HG02588 (cell line): ENCODE measurements at regions not wholly inside any gene's neighbourhood (a gene's known extent, or its start where the extent isn't known, plus 50 kb on each side); places are given as distances from the start of the nearest gene placed in this dataset.

Source experiments
- ATAC-seq: cut with Tn5 transposase; IDR thresholded peaks from one replicate; pipeline ENCODE4 v1.9.1; 2021; ENCODE audit warnings: mild to moderate bottlenecking, moderate library complexity; ENCODE audit not compliant: unreplicated experiment

- no peak for ATAC-seq
Measured at GRCh38 chr4:165666836-165667235, 206.2 kb upstream of the TLL1 start.

GRCh38 chr4:165667969-165668368 lies 205.1 kb upstream of the TLL1 start:
- ATAC-seq, result no peak

DNA sequence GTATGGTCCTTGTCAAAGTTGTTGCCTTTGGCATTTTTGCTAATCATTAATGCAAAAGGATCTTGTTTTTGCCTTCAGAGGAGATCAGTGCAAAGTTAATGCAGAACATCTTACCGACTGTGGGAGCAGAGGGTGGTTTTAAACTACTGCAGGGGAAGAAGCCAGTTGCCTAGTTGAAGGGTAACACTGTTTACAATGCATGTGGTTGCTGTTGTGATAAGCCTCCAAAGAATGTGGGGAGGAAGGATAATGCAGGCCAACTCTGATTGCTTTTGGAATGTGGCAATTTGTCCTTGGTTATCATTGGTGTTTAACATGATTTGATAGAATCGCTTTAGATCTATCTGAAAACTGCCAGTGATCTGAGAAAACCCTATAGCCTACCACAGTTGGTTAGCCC lies 204.3 kb upstream of the TLL1 start:
- ATAC-seq, result no peak

GRCh38 chr4:165677081-165677480 lies 196.0 kb upstream of the TLL1 start:
- no peak for ATAC-seq

GRCh38 chr4:165678236-165678935 lies 194.7 kb upstream of the TLL1 start:
- no peak for ATAC-seq

GRCh38 chr4:165678936-165679325 lies 194.1 kb upstream of the TLL1 start:
- ATAC-seq, result no peak

DNA sequence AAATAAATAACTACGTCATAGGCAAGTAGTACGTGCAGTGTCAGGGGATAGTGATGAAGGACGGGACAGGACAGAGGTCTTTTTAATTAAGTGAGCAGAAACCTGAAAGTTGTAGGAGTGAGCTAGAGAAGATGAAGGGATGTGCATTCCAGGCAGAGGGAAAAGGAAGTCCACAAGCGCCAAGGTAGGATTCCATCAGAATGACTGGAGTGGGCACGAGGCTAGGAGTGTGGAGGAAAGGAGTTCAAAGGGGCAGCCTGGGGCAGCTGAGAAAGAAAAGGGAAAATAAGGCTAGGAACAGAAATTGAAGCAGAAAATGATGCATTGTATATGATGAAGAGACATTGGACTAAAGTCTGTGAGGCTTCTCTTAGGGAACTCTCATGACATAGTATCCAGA lies 192.2 kb upstream of the TLL1 start:
- no peak for ATAC-seq

DNA sequence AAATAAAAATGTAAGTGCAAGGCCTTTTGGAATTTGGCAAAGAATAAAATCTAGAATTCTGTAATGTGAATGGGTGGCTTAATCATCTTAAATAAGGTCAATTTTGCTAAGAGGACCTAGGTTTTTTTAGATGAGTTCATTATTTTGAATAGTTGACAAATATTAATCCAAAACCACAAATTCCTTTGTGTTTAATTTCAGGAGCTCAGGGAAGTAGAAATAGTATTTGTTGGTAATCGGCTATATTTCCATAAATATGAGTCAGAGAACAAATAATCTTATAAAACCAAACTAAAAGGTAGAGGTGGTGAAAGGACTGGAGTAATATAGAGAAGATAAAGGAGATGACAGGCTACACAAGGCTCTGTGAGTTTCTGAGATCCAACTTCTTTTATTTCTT lies 190.4 kb upstream of the TLL1 start:
- no peak for ATAC-seq

- no peak for ATAC-seq
Measured at GRCh38 chr4:165684177-165684805, 188.7 kb upstream of the TLL1 start.

DNA sequence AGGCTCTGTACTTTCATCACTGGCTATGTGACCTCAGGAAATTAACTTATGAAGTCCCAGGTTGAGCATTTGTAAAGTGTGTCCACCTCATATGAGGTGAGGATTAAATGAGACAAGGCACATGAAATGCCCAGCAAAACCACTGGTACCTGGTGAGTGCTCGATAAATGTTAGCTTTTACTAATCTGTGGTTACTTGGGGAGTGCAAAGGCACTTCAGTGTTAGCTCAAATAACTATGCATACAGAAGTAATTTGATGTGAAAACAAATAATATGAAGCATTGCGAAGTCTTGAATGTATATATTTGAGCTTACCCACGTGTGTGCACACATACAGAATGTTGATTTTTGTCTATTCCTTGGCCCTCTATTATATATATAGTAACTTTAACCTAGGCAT lies 186.3 kb upstream of the TLL1 start:
- no peak for ATAC-seq

GRCh38 chr4:165689159-165689558 lies 183.9 kb upstream of the TLL1 start:
- no peak for ATAC-seq

GRCh38 chr4:165692082-165692481 lies 181.0 kb upstream of the TLL1 start:
- no peak for ATAC-seq

DNA sequence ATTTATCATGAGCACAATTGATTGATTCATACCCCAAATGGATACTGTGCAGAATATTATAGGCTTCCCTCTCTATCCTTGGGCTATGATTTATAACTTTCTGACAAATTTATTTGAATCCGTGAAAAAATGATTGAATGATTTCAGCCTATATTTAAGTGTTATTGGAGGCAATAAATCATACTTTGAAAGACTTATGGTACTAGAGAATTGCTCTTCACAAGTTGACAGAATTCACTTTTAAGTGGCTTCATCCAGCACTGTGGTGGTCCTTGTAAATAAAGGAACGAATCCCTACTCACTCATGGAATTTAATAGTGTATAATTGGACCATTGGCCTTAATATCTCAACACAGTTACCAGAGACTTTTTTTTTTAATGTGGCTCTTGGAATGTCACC lies 174.8 kb upstream of the TLL1 start:
- no peak for ATAC-seq

GRCh38 chr4:165699055-165699454 lies 174.0 kb upstream of the TLL1 start:
- ATAC-seq, result no peak

DNA sequence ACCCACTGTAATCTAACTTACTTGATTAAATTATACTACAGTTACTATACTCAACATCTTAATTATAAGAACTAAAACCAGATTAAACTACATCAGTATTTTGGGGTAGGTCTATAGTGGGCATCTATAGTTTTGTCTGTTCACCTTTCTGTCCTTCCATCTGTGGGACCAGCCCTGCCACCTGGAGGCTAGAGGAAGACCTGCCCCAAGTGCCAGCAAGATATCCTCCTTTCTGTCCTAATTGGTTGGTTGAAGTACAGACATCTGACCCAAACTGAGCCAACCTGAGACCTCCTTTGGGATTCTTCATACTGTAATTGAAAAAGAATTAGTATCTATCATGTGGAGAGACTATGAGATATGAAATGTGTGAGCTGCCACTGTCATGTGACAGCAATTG lies 172.2 kb upstream of the TLL1 start:
- no peak for ATAC-seq

GRCh38 chr4:165707128-165707527 lies 165.9 kb upstream of the TLL1 start:
- no peak for ATAC-seq

DNA sequence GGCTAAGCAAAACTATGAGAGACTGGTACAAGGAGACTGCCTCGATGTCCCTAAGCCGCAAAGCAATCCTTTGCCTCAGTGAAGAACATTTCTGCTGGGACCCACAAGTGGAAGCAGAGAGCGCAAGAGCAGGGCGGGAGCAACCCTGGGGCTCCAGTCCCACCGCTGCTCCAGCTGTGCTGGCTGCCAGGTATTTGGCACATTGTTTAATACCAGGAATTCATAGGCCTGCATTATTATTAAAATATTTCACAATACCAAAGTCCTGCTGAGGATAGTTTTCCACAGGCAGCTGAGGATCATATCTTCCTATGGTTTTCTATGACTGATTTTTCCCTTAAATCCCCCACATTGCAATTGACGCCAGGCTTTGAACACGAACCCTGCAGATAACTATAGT lies 163.5 kb upstream of the TLL1 start:
- ATAC-seq, result no peak

- ATAC-seq, result no peak
Measured at GRCh38 chr4:165709973-165710526, 163.0 kb upstream of the TLL1 start.

GRCh38 chr4:165711436-165711835 lies 161.6 kb upstream of the TLL1 start:
- ATAC-seq, result no peak

DNA sequence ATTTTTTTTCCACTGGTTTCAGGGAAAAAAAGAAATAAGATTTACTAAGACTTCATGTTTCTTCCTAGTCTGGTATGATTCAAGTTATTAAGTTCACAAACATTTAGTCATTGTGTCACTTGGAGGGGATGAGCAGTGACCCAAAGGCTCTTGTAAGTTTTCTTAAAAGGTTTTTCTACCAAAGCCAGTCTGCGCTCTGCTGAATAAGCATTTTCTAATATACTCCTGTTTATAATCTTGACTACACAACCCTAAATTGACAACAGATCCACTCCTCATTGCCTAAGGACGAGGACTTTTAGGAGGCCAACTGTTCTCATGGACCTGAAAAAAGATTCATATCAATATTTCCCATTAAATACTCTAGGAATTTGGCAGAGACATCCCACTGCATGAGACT lies 161.1 kb upstream of the TLL1 start:
- no peak for ATAC-seq

- ATAC-seq, result no peak
Measured at GRCh38 chr4:165714650-165715049, 158.4 kb upstream of the TLL1 start.

DNA sequence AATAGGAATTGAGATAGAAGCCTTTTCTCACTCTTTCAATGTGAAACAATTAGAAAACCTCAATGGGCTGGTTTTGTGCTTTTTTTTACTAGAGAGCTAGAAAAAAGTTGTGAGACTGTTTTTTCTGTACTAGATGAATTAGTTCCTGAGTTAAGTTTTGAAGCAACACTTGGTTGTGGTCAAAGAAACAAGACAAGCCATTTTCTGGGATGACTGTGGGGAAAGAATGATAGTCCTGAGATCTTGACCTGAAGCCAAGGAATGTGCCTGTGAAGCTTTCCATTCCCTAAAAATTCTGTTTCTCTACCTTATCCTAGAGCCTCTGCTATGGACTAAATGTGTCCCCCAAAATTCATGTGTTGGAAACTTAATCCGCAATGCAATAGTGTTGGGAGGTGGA lies 157.8 kb upstream of the TLL1 start:
- no peak for ATAC-seq

DNA sequence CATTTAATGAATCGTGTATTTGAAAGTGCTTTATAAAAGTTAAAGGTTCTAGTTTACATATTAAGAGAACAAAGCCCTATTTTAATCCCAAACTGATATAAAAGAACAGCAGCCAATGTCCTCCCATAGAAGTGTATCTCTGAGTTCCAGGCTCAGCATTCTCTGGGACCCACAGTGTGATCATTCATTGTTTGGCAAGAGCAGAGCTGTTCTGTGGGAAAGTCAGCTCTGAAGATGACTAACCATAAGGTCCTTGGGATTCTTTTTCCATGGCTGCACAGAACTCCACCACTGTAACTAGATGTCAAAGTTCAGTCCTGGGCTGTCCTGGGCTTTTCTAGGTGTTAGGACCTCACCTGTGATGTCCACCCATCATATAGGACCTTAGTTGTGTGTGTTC lies 157.0 kb upstream of the TLL1 start:
- ATAC-seq, result no peak
